ENCODE measurements at regions not wholly inside any gene's neighbourhood (a gene's known extent, or its start where the extent isn't known, plus 50 kb on each side); places are given as distances from the start of the nearest gene placed in this dataset.

DNA sequence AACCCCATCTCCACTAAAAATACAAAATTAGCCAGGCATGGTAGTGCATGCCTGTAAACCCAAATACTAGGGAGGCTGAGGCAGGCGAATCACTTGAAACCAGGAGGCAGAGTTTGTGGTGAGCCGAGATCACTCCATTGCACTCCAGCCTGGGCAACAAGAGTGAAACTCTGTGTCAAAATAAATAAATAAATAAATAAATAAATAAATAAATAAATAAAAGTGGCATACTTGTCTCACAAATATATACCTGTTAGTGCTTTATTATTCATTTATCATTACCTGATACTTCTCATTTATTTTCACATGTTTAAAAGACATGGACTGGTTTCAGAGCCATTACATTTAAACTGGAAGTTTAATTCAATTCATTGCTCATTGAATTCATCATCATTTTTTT, 491.4 kb upstream of the CDH7 start:
- H3K9me3 ChIP-seq (ENCODE audit: control insufficient read depth, insufficient read depth, low read depth, low read length) = no peaks in the 10 kb centered on the region
- no peaks in the 10 kb centered on the region for H3K36me3 ChIP-seq (ENCODE audit: control insufficient read depth, insufficient read depth, low read length)
- H3K27me3 ChIP-seq (ENCODE audit: control insufficient read depth, insufficient read depth, low read length) = peaks cover 3% of the 10 kb centered on the region; the same call in 1 of the 2 replicates
- no peak overlapping the region for H3K27ac ChIP-seq (ENCODE audit: low read depth, low read length)
- H3K4me3 ChIP-seq (ENCODE audit: low read depth, low read length) = no peak overlapping the region
- H3K9ac ChIP-seq (ENCODE audit: low read length) = no peak overlapping the region
- H3K4me1 ChIP-seq (ENCODE audit: control insufficient read depth, insufficient read depth, low read length) = peaks cover 5% of the 10 kb centered on the region

DNA sequence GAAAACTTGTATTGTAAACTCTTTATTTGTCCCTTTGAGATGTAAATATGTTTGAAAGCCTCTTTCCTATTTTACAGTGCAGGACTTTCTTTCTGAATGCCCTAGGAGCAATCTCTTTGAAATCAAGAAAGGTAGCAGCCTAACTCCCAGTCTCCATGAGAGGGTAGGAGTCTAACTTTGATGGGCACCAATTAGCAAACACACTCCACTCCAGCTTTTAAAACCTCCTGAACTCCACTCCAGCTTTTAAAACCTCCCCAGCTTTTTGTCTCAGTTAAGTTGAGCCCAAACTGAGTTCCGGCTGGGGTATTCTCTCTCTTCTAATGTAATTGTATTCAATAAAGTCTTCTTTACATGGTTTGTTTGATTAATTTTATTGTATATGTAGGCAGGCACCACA, 493.7 kb upstream of the CDH7 start:
- Histone ChIP-seq H3K9ac (ENCODE audit: low read length) (no peak overlapping the region), H3K4me1 (ENCODE audit: control insufficient read depth, insufficient read depth, low read length) (peaks cover 5% of the 10 kb centered on the region), H3K9me3 (ENCODE audit: control insufficient read depth, insufficient read depth, low read depth, low read length) (no peaks in the 10 kb centered on the region), H3K4me3 (ENCODE audit: low read depth, low read length) (no peak overlapping the region), H3K36me3 (ENCODE audit: control insufficient read depth, insufficient read depth, low read length) (no peaks in the 10 kb centered on the region), H3K27me3 (ENCODE audit: control insufficient read depth, insufficient read depth, low read length) (peaks cover 5% of the 10 kb centered on the region; the same call in 1 of the 2 replicates), H3K27ac (ENCODE audit: low read depth, low read length) (no peak overlapping the region)

DNA sequence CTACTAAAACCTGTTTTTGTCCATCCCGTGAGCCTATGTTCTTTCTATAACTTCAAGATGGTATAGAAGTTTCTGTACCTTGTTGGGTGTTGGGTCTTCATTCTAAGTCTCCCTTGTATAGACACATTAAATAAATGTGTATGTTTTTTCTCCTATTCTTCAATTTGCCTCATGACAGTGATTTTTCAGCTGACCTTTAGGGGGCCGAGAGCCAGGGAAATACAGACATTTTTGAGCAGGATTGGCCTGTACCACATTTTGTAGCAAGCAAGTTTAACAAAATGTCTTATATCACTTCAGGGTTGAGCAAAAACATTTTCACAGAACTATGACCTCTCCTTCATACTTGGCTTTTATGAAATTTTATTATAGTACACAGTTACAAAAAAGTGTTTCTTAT, 495.4 kb upstream of the CDH7 start:
- H3K36me3 ChIP-seq (ENCODE audit: control insufficient read depth, insufficient read depth, low read length) = no peaks in the 10 kb centered on the region
- no peak overlapping the region for H3K27ac ChIP-seq (ENCODE audit: low read depth, low read length)
- peaks cover 5% of the 10 kb centered on the region; the same call in 1 of the 2 replicates for H3K27me3 ChIP-seq (ENCODE audit: control insufficient read depth, insufficient read depth, low read length)
- H3K9me3 ChIP-seq (ENCODE audit: control insufficient read depth, insufficient read depth, low read depth, low read length) = no peaks in the 10 kb centered on the region
- peaks cover 5% of the 10 kb centered on the region for H3K4me1 ChIP-seq (ENCODE audit: control insufficient read depth, insufficient read depth, low read length)
- H3K9ac ChIP-seq (ENCODE audit: low read length) = no peak overlapping the region
- no peak overlapping the region for H3K4me3 ChIP-seq (ENCODE audit: low read depth, low read length)

DNA sequence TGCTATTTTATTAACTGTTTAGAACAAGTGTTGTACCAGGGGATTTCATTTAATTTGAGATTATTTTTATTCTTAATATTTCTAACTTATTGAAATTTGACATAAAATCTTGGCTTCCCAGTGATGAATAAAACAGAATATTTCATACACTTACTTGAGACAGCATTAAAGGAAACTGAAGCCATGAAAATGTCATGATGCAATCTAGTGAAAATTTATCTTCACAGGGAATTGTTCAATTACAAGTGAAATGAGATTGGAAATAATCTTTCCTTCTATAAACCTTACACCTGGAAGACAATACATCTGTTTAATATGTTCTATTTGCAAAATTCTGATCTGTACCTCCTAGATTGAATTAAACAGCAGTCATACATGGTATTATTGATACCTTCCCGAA, 511.0 kb upstream of the CDH7 start:
- Histone ChIP-seq H3K36me3 (ENCODE audit: control insufficient read depth, insufficient read depth, low read length) (no peaks in the 10 kb centered on the region), H3K9ac (ENCODE audit: low read length) (no peak overlapping the region), H3K4me1 (ENCODE audit: control insufficient read depth, insufficient read depth, low read length) (peaks cover 10% of the 10 kb centered on the region; the same call in 1 of the 2 replicates), H3K27ac (ENCODE audit: low read depth, low read length) (no peak overlapping the region), H3K4me3 (ENCODE audit: low read depth, low read length) (no peak overlapping the region), H3K9me3 (ENCODE audit: control insufficient read depth, insufficient read depth, low read depth, low read length) (no peaks in the 10 kb centered on the region), H3K27me3 (ENCODE audit: control insufficient read depth, insufficient read depth, low read length) (no peaks in the 10 kb centered on the region)

DNA sequence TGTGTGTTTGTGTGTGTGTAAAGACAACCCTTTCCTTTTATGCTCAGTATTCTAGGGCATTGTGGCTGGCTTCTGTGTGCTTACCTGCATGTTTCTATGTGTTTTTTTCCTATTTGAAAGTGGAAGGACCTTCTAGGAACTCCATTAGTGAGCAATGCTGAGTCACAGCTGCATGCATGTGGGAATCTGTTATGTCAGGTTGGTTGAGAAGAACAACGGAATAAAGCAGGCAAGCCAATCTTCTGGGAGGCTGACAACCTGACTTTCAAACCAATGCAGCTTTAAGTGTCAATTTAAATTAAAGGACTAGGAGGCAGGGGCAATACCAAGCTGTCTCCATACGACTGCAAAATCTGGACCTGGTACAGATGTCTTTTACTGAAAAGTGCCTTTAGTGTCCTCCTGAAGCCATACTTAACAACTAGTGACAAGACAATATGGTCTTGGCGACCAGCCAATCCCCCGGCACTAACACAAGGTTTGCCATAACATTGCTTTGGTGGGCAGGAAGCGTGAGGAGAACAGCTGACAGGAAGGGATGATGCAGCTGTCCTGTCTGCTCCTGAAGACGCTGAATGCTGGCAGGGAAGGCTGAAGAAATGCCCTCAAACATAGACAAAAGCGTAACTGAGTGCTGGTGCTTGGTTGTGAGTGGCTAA, 514.7 kb upstream of the CDH7 start:
- H3K27me3 ChIP-seq (ENCODE audit: control insufficient read depth, insufficient read depth, low read length) = no peaks in the 10 kb centered on the region
- peaks cover 10% of the 10 kb centered on the region; the same call in 1 of the 2 replicates for H3K4me1 ChIP-seq (ENCODE audit: control insufficient read depth, insufficient read depth, low read length)
- no peak overlapping the region for H3K27ac ChIP-seq (ENCODE audit: low read depth, low read length)
- H3K9me3 ChIP-seq (ENCODE audit: control insufficient read depth, insufficient read depth, low read depth, low read length) = no peaks in the 10 kb centered on the region
- H3K36me3 ChIP-seq (ENCODE audit: control insufficient read depth, insufficient read depth, low read length) = no peaks in the 10 kb centered on the region
- H3K4me3 ChIP-seq (ENCODE audit: low read depth, low read length) = no peak overlapping the region
- H3K9ac ChIP-seq (ENCODE audit: low read length) = no peak overlapping the region

DNA sequence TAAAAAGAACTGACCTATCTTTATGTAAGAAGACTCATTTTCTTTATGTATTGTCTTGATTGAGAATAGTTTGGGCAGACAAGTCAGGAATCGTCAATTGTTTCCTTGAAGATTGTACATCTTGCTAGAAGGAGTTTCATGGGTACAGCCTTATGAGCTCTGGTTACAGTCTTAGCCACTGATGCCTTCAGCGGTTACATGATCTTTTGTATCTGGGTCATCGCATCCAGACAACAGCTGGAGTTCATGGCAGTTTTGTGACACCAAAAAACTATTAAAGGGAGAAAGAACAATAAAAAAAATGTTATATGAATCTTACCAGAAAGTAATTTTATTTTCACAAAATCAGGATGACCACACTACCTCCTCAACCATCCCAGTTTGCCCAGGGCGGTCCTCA, 520.5 kb upstream of the CDH7 start:
- Histone ChIP-seq H3K4me1 (ENCODE audit: control insufficient read depth, insufficient read depth, low read length) (no peaks in the 10 kb centered on the region), H3K4me3 (ENCODE audit: low read depth, low read length) (no peak overlapping the region), H3K27ac (ENCODE audit: low read depth, low read length) (no peak overlapping the region), H3K9me3 (ENCODE audit: control insufficient read depth, insufficient read depth, low read depth, low read length) (no peaks in the 10 kb centered on the region), H3K36me3 (ENCODE audit: control insufficient read depth, insufficient read depth, low read length) (no peaks in the 10 kb centered on the region), H3K9ac (ENCODE audit: low read length) (no peak overlapping the region), H3K27me3 (ENCODE audit: control insufficient read depth, insufficient read depth, low read length) (no peaks in the 10 kb centered on the region)

DNA sequence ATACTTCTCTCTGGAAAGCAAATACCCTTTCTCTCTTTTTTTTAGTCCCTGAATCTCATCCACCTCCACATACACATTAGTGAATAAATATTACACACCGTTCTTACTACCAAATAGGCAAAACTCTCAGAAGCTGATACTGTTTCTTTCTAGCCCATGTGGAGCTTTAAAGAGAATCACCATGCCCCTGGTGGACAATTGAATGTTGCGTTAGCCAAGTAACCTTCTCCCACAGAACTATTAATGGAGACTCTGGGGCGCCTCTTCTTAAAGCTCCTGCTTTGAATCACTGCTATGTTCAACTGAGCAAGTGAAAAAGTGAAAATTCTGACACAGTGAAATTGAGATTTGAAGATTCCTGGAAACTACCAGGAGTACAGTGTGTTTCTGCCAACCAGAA, 522.8 kb upstream of the CDH7 start:
- no peaks in the 10 kb centered on the region for H3K27me3 ChIP-seq (ENCODE audit: control insufficient read depth, insufficient read depth, low read length)
- H3K9ac ChIP-seq (ENCODE audit: low read length) = no peak overlapping the region
- H3K36me3 ChIP-seq (ENCODE audit: control insufficient read depth, insufficient read depth, low read length) = no peaks in the 10 kb centered on the region
- H3K4me1 ChIP-seq (ENCODE audit: control insufficient read depth, insufficient read depth, low read length) = no peaks in the 10 kb centered on the region
- H3K9me3 ChIP-seq (ENCODE audit: control insufficient read depth, insufficient read depth, low read depth, low read length) = no peaks in the 10 kb centered on the region
- no peak overlapping the region for H3K27ac ChIP-seq (ENCODE audit: low read depth, low read length)
- no peak overlapping the region for H3K4me3 ChIP-seq (ENCODE audit: low read depth, low read length)

DNA sequence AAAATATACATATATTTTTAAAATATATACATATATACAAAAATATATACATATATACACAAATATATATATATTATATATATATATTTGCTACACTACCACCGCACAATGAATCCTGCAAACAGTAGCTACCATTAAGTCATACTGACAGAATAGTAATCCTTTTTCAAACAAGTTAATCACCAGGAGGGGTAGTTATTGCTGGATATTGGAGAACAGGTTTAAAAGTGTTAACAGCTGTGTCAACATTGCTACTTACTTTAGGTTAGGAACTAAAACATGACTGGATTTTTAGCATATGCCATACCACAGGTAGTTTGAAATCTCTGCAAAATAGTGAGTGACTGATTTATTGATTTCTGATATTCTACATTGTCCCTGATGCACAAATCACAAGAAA, 529.1 kb upstream of the CDH7 start:
- no peaks in the 10 kb centered on the region for H3K4me1 ChIP-seq (ENCODE audit: control insufficient read depth, insufficient read depth, low read length)
- H3K27ac ChIP-seq (ENCODE audit: low read depth, low read length) = no peak overlapping the region
- H3K27me3 ChIP-seq (ENCODE audit: control insufficient read depth, insufficient read depth, low read length) = no peaks in the 10 kb centered on the region
- no peak overlapping the region for H3K9ac ChIP-seq (ENCODE audit: low read length)
- H3K4me3 ChIP-seq (ENCODE audit: low read depth, low read length) = no peak overlapping the region
- no peaks in the 10 kb centered on the region for H3K9me3 ChIP-seq (ENCODE audit: control insufficient read depth, insufficient read depth, low read depth, low read length)
- no peaks in the 10 kb centered on the region for H3K36me3 ChIP-seq (ENCODE audit: control insufficient read depth, insufficient read depth, low read length)

DNA sequence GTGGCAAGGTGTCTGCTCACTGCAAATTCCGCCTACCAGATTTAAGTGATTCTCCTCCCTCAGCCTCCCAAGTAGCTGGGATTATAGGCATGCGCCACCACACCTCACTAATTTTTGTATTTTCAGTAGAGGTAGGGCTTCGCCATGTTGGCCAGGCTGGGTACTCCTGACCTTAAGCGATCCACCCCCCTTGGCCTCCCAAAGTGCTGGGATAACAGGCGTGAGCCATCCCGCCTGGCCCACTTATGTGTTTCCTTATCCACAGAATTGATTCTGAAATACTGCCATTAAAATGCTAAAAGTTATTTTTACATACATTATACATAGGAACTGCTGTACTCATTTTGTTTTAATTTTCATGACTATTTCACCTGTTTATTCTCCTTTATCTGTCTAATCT, 529.7 kb upstream of the CDH7 start:
- Histone ChIP-seq H3K4me3 (ENCODE audit: low read depth, low read length) (no peak overlapping the region), H3K36me3 (ENCODE audit: control insufficient read depth, insufficient read depth, low read length) (no peaks in the 10 kb centered on the region)

DNA sequence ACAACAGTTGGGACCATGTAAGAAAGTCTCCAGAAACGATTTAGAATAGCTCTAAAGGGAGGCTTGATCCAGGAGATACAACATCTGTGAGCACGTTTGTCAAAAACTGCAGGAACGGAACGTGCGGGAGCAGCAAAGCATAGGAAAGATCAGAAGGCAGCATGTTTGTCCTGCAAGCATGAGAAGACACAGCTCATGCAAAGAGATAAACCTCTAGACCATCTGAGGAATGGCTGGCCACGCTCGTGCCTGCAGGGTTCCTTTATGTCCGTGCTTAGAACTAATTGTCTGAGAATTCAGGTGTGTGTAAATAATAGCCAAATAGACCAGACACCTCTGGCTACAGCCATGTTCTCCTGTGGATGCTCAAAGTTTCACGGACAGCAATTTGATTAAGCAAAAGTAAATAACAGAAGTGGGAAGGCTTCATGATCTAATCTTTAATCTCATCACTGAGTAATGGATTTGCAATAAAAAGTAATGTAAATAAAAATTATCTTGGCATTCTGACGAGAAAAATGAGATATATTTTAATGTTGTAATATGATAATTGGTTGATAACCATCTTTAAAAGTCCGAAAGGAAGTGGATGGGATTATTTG, 534.8 kb upstream of the CDH7 start:
- no peaks in the 10 kb centered on the region for H3K36me3 ChIP-seq (ENCODE audit: control insufficient read depth, insufficient read depth, low read length)
- H3K9ac ChIP-seq (ENCODE audit: low read length) = no peak overlapping the region
- H3K4me3 ChIP-seq (ENCODE audit: low read depth, low read length) = no peak overlapping the region
- H3K27ac ChIP-seq (ENCODE audit: low read depth, low read length) = no peak overlapping the region
- no peaks in the 10 kb centered on the region for H3K9me3 ChIP-seq (ENCODE audit: control insufficient read depth, insufficient read depth, low read depth, low read length)
- H3K27me3 ChIP-seq (ENCODE audit: control insufficient read depth, insufficient read depth, low read length) = no peaks in the 10 kb centered on the region
- H3K4me1 ChIP-seq (ENCODE audit: control insufficient read depth, insufficient read depth, low read length) = no peaks in the 10 kb centered on the region

More for the DNA sequence above, 529.7 kb upstream of the CDH7 start:
- no peaks in the 10 kb centered on the region for H3K4me1 ChIP-seq (ENCODE audit: control insufficient read depth, insufficient read depth, low read length)
- no peak overlapping the region for H3K27ac ChIP-seq (ENCODE audit: low read depth, low read length)
- H3K9ac ChIP-seq (ENCODE audit: low read length) = no peak overlapping the region
- no peaks in the 10 kb centered on the region for H3K27me3 ChIP-seq (ENCODE audit: control insufficient read depth, insufficient read depth, low read length)
- no peaks in the 10 kb centered on the region for H3K9me3 ChIP-seq (ENCODE audit: control insufficient read depth, insufficient read depth, low read depth, low read length)

DNA sequence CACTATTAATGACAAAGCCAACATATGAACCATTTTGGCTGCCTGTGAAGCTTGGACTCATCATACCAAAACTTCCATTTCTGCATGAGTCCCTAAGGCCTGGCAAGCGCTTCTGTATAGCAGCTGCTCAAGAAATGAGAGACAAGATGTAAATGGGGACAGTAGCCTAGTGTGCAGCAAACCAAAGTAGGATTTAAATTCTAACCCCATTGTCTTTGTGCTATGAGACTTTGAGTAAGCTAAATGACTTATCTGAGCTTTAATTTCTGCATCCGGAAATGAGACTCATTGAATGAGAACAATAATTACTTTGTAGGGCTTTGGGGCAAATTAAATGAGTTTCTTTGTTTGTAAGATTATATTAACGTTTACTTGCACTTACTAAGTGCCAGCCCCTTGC, 536.4 kb upstream of the CDH7 start:
- H3K36me3 ChIP-seq (ENCODE audit: control insufficient read depth, insufficient read depth, low read length) = no peaks in the 10 kb centered on the region

More for the DNA sequence above, 536.4 kb upstream of the CDH7 start:
- Histone ChIP-seq H3K4me1 (ENCODE audit: control insufficient read depth, insufficient read depth, low read length) (no peaks in the 10 kb centered on the region), H3K27me3 (ENCODE audit: control insufficient read depth, insufficient read depth, low read length) (no peaks in the 10 kb centered on the region), H3K27ac (ENCODE audit: low read depth, low read length) (no peak overlapping the region), H3K4me3 (ENCODE audit: low read depth, low read length) (no peak overlapping the region), H3K9ac (ENCODE audit: low read length) (no peak overlapping the region), H3K9me3 (ENCODE audit: control insufficient read depth, insufficient read depth, low read depth, low read length) (no peaks in the 10 kb centered on the region)

Measured in HUES6 (cell line).